ENCODE measurements at regions not wholly inside any gene's neighbourhood (a gene's known extent, or its start where the extent isn't known, plus 50 kb on each side); places are given as distances from the start of the nearest gene placed in this dataset.

GRCh38 chrX:93420525-93421082 is 252.8 kb downstream of the NAP1L3 start:
- TF ChIP-seq POLR2A (IDR thresholded peaks at IDR 0.05) (no peak), CTCF (IDR thresholded peaks at IDR 0.05) (no peak)

Measured in adrenal gland (tissue), 5 donors.